ENCODE measurements at regions not wholly inside any gene's neighbourhood (a gene's known extent, or its start where the extent isn't known, plus 50 kb on each side); places are given as distances from the start of the nearest gene placed in this dataset.

DNA sequence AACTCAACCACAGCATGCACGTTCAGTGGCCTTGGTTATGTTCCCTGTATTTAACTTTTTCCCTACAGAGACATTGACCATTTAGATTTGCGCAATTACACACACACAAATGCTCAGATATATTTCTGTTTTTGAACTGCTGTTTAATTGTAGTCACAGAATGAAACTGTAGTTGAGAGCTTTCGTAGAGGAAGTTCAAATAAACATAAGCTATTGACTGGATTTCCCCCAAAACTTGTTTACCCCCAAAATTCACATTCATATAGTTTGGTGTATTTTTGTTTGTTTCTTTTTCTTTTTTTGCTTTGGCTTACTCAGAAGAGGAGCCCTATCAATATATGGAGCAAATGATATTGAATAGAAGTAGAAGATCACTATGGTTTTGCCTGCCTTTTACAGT is 921.0 kb downstream of the ADGRL2 start:
- TF ChIP-seq, protein P1, sequence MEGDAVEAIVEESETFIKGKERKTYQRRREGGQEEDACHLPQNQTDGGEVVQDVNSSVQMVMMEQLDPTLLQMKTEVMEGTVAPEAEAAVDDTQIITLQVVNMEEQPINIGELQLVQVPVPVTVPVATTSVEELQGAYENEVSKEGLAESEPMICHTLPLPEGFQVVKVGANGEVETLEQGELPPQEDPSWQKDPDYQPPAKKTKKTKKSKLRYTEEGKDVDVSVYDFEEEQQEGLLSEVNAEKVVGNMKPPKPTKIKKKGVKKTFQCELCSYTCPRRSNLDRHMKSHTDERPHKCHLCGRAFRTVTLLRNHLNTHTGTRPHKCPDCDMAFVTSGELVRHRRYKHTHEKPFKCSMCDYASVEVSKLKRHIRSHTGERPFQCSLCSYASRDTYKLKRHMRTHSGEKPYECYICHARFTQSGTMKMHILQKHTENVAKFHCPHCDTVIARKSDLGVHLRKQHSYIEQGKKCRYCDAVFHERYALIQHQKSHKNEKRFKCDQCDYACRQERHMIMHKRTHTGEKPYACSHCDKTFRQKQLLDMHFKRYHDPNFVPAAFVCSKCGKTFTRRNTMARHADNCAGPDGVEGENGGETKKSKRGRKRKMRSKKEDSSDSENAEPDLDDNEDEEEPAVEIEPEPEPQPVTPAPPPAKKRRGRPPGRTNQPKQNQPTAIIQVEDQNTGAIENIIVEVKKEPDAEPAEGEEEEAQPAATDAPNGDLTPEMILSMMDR (conservative IDR thresholded peaks at IDR 0.05) = no peak
- TF ChIP-seq ZFX (IDR thresholded peaks at IDR 0.05) = no peak

All from C4-2B (cell line).